Hepatocyte (in vitro differentiated cells): ENCODE measurements at regions not wholly inside any gene's neighbourhood (a gene's known extent, or its start where the extent isn't known, plus 50 kb on each side); places are given as distances from the start of the nearest gene placed in this dataset.

ENCODE experiments used
- CTCF ChIP-seq: fragments of 200-600 bp; sonication (generic); IDR thresholded peaks from 2 replicates; pipeline ENCODE4 v1.5.1; 2016; ENCODE audit warnings: antibody characterized with exemption, mild to moderate bottlenecking; ENCODE audit not compliant: poor library complexity
- EZH2 ChIP-seq: fragments of 200-600 bp; sonication (generic); IDR thresholded peaks from 2 replicates; pipeline ENCODE4 v1.6.1; 2016; ENCODE audit warnings: antibody characterized with exemption, mild to moderate bottlenecking, borderline replicate concordance

- TF ChIP-seq CTCF (no peak), EZH2 (no peak)
Observed at GRCh38 chr6:27081188-27081587, 166.3 kb upstream of the PRSS16 start.
